Heart left ventricle (tissue), 16 donors: ENCODE measurements at regions not wholly inside any gene's neighbourhood (a gene's known extent, or its start where the extent isn't known, plus 50 kb on each side); places are given as distances from the start of the nearest gene placed in this dataset.

Experiments used
- ATAC-seq, 4 donors: fragments of 200-7000 bp; cut with Tn5 transposase; one replicate each; pipeline ENCODE4 v1.9.1; 2020 to 2022; ENCODE audit warnings: moderate library complexity in 4 of 4, mild to moderate bottlenecking in 3 of 4, moderate number of reproducible peaks in 1 of 4
- DNase-seq, 5 donors: peaks; one replicate each; pipeline ENCODE4 v3.0.0-alpha.2; 2020
- H3K27ac ChIP-seq, 12 donors: fragments of 200-600 bp; sonication (generic) in 4 of 12; one replicate each; pipeline versions ENCODE4 v1.5.0 to v1.8.0; 2016 to 2022; ENCODE audit warnings: mild to moderate bottlenecking in 2 of 12
- H3K27me3 ChIP-seq, 9 donors: fragments of 200-600 bp; sonication (generic) in 2 of 9; one replicate each; pipeline versions ENCODE4 v1.5.1 to v1.8.0; 2016 to 2022; ENCODE audit warnings: mild to moderate bottlenecking in 3 of 9
- H3K36me3 ChIP-seq, 9 donors: fragments of 200-600 bp; sonication (generic) in 2 of 9; one replicate each; pipeline versions ENCODE4 v1.5.0 to v1.8.0; 2018 to 2022; ENCODE audit warnings: mild to moderate bottlenecking in 2 of 9
- H3K4me1 ChIP-seq, 12 donors: fragments of 200-600 bp; sonication (generic) in 4 of 12; one replicate each; pipeline versions ENCODE4 v1.5.0 to v1.8.0; 2016 to 2022; ENCODE audit warnings: mild to moderate bottlenecking in 3 of 12
- H3K4me3 ChIP-seq, 12 donors: fragments of 200-600 bp; sonication (generic) in 4 of 12; one replicate each; pipeline versions ENCODE4 v1.5.0 to v1.8.0; 2017 to 2022; ENCODE audit warnings: mild to moderate bottlenecking in 9 of 12, moderate library complexity in 4 of 12
- H3K9me3 ChIP-seq, 12 donors: fragments of 200-600 bp; sonication (generic) in 4 of 12; one replicate each; pipeline versions ENCODE4 v1.5.0 to v1.8.0; 2016 to 2022; ENCODE audit warnings: mild to moderate bottlenecking in 1 of 12
- POLR2A ChIP-seq, 2 donors: fragments of 450-650 bp; IDR thresholded peaks; one replicate each; pipeline ENCODE4 v1.6.1; 2017; ENCODE audit warnings: antibody characterized with exemption in 2 of 2, mild to moderate bottlenecking in 2 of 2, moderate library complexity in 2 of 2
- WGBS, 4 donors: extraction: QIAGEN DNeasy Blood & Tissue Kit in 2 of 4; methylation state at CpG; one replicate each; pipeline versions ENCODE4 v1.1.5 to v1.1.7; 2013 to 2018; 5-methylcytosine and 5-hydroxymethylcytosine counted together
- intact Hi-C, 10 donors: fragments of 100-400 bp; cut with DNase I; formaldehyde crosslinking; loops; one replicate each; pipeline versions ENCODE4 v1.11.1 to v1.14.2; 2022
- TF ChIP-seq, protein P1 (sequence below), 12 donors: fragments of 200-600 bp; sonication (generic) in 4 of 12; IDR thresholded peaks; one replicate each; pipeline versions ENCODE4 v1.5.0 to v1.8.0; 2018 to 2022; ENCODE audit warnings: antibody characterized with exemption in 12 of 12, mild to moderate bottlenecking in 5 of 12
- donor health status: ischemic (EF 13 %, LVEDD 7.1; RV severe dilation, severe dysfunction).
- donor health status: healthy with polysubstance abuse.
- donor health status: DM: no; HTN: yes; CAD: no.
- donor health status: DM: no; HTN: no; CAD: no.
- donor health status: ischemic (EF 25% LVEDD 6.9; RV normal size, moderate dysfunction).
- donor health status: ischemic (EF 25% LVEDD 5.7; RV mildly dilated, moderate dysfunction).
- donor health status: healthy.
- donor health status: DM: yes; HTN: yes; CAD: no.
- donor health status: ischemic (EF 35%, LVEDD 5.7; RV mildly dilated, moderate dysfunction).
- donor health status: nonischemic (EF 11% LVEDD 7.7; RV severe dilation, severe dysfunction).
- donor health status: DM: yes; HTN: yes; CAD: no.
- donor health status: PGD.
- donor health status: ischemic (EF 29% LVEDD 5.4; RV normal size, mild dysfunction).
- donor health status: nonischemic (EF 23%, LVEDD 6.1; RV moderate dilation, normal function).

DNA sequence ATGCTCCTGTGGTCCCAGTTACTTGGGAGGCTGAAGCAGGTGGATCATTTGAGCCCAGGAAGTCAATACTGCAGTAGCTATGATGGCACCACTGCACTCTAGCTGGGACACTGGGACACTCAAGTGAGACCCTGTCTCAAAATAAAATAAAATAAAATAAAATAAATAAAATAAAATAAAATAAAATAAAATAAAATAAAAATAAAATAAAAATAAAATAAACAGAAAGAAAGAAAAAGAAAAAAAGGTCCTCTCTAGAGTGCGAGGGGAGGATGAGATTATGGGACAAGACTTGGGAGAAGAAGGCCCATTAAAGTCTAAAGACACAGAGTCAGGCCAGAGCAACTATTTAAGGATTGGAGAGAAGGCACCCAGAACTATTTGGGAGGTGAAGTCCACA, 172.5 kb downstream of the IER5 start:
- Histone ChIP-seq H3K36me3 (no peaks in the 10 kb centered on the region), H3K27me3 (peaks cover 0 to 14% (median 3%) of the 10 kb centered on the region in 9 donors), H3K9me3 (no peaks in the 10 kb centered on the region), H3K27ac (no peak overlapping the region), H3K4me1 (no peaks in the 10 kb centered on the region), H3K4me3 (no peak overlapping the region)
- intact Hi-C loops: no loop called here
- no peak for ATAC-seq
- TF ChIP-seq, protein P1, sequence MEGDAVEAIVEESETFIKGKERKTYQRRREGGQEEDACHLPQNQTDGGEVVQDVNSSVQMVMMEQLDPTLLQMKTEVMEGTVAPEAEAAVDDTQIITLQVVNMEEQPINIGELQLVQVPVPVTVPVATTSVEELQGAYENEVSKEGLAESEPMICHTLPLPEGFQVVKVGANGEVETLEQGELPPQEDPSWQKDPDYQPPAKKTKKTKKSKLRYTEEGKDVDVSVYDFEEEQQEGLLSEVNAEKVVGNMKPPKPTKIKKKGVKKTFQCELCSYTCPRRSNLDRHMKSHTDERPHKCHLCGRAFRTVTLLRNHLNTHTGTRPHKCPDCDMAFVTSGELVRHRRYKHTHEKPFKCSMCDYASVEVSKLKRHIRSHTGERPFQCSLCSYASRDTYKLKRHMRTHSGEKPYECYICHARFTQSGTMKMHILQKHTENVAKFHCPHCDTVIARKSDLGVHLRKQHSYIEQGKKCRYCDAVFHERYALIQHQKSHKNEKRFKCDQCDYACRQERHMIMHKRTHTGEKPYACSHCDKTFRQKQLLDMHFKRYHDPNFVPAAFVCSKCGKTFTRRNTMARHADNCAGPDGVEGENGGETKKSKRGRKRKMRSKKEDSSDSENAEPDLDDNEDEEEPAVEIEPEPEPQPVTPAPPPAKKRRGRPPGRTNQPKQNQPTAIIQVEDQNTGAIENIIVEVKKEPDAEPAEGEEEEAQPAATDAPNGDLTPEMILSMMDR (IDR thresholded peaks at IDR 0.05): no peak
- no peak for TF ChIP-seq POLR2A (IDR thresholded peaks at IDR 0.05)
- no peak for DNase-seq
- WGBS, 4 donors: 85 to 88% (median 86%) methylated on average over 1 of the region's 1 CpG

DNA sequence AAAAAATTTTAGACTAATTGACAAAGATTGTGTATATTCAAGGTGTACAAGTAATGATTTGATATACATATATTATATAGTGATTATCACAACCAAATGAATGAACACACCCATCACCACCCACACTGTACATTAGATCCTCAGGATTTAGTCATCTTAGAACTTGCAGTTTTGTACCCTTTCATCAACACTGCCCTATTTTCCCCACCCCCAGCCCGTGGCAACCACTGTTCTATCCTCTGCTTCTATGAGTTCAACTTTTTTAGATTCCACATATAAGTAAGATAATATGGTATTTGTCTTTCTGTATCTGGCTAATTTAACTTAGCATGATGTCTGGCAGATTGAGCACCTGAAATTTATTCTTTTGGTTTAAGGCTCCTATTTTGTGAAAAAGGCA, 173.6 kb downstream of the IER5 start:
- H3K27ac ChIP-seq: no peak overlapping the region
- DNase-seq: no peak
- WGBS, 4 donors: 0 to 55% (median 36%) methylated on average over 1 of the region's 1 CpG
- H3K27me3 ChIP-seq: peaks cover 0 to 14% (median 3%) of the 10 kb centered on the region in 9 donors
- no peak for TF ChIP-seq POLR2A (IDR thresholded peaks at IDR 0.05)
- TF ChIP-seq, protein P1 (IDR thresholded peaks at IDR 0.05): no peak
- no peaks in the 10 kb centered on the region for H3K4me1 ChIP-seq
- intact Hi-C loops: no loop called here
- H3K9me3 ChIP-seq: peaks cover 0 to 7% (median 0%) of the 10 kb centered on the region in 12 donors
- no peak for ATAC-seq
- no peak overlapping the region for H3K4me3 ChIP-seq
- no peaks in the 10 kb centered on the region for H3K36me3 ChIP-seq

DNA sequence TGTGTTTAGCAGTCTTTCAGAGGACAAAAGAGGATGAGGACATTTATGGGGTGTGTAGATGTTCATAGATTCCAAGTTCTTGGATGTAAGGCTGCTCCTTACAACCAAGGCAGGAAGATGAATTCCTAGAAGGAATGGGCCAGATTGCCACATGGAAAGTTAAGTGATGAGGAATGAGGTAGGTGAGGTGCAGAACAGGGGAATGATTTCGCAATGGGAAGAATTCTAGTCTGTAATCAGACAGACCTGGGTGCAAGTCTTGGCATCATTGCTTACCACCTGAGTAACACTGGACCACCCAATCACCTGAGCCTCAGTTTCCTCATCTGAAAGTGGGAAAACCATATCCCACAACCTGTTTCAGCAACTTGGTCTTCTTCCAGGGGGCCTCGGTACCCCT, 174.9 kb downstream of the IER5 start:
- WGBS, 4 donors: 80 to 98% (median 86%) methylated on average over 2 of the region's 2 CpGs
- H3K36me3 ChIP-seq: no peaks in the 10 kb centered on the region
- peaks cover 0 to 8% (median 3%) of the 10 kb centered on the region in 9 donors for H3K27me3 ChIP-seq
- H3K4me3 ChIP-seq: no peak overlapping the region
- H3K4me1 ChIP-seq: no peaks in the 10 kb centered on the region
- ATAC-seq (no peak), DNase-seq (no peak)
- TF ChIP-seq POLR2A (IDR thresholded peaks at IDR 0.05): no peak
- TF ChIP-seq, protein P1 (IDR thresholded peaks at IDR 0.05): no peak
- intact Hi-C loops: no loop called here
- H3K27ac ChIP-seq: no peak overlapping the region
- H3K9me3 ChIP-seq: peaks cover 0 to 9% (median 0%) of the 10 kb centered on the region in 12 donors

DNA sequence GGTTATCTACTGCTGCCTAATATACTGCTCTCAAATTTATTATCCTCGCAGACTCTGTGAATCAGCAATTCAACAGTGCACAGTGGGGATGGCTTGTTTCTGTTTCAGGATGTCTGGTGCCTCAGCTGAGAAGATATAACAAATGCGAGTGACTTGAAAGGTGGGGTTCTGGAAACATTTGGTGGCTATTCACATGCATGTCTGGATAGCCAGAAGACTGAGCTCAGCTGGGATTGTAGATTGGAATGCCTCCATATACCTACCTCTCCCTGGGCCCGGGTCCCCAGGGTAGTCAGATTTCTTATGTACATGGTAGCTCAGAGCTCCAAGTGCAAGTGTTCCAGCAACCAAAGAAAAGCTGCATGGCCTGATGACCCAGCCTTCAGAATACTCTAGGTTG, 176.3 kb downstream of the IER5 start:
- peaks cover 0 to 6% (median 3%) of the 10 kb centered on the region in 9 donors for H3K27me3 ChIP-seq
- DNase-seq (no peak), ATAC-seq (no peak)
- no peak overlapping the region for H3K27ac ChIP-seq
- intact Hi-C loops: no loop called here
- TF ChIP-seq POLR2A (IDR thresholded peaks at IDR 0.05): no peak
- TF ChIP-seq, protein P1 (IDR thresholded peaks at IDR 0.05): no peak
- H3K9me3 ChIP-seq: peaks cover 0 to 9% (median 0%) of the 10 kb centered on the region in 12 donors
- no peaks in the 10 kb centered on the region for H3K4me1 ChIP-seq
- WGBS, 4 donors: 67 to 77% (median 72%) methylated on average over 3 of the region's 3 CpGs
- H3K36me3 ChIP-seq: no peaks in the 10 kb centered on the region
- no peak overlapping the region for H3K4me3 ChIP-seq
